NCI-H748 treated with DMSO at 0.1 percent for 48 hours (cell line): ENCODE measurements at regions not wholly inside any gene's neighbourhood (a gene's known extent, or its start where the extent isn't known, plus 50 kb on each side); places are given as distances from the start of the nearest gene placed in this dataset.
"Not testable (repeated sequence)": the region's sequence is repeated elsewhere in the genome, so short reads cannot be mapped to it uniquely, and the experiment has no call there.

Experiments
- DNase-seq: peaks from one replicate; lab custom pipeline; 2025; lab: John Stamatoyannopoulos, UW

- DNase-seq = not testable (repeated sequence)
Observed at GRCh38 chr11:3583476-3583875, 58.3 kb downstream of the ART5 start.

GRCh38 chr11:3581389-3581725 is 60.4 kb downstream of the ART5 start:
- not testable (repeated sequence) for DNase-seq

- DNase-seq = not testable (repeated sequence)
Observed at GRCh38 chr11:3580487-3581388, 61.1 kb downstream of the ART5 start.

- DNase-seq = not testable (repeated sequence)
Observed at GRCh38 chr11:3579600-3580459, 62.0 kb downstream of the ART5 start.

- DNase-seq = not testable (repeated sequence)
Observed at GRCh38 chr11:3576066-3576604, 65.7 kb downstream of the ART5 start.

- not testable (repeated sequence) for DNase-seq
Observed at GRCh38 chr11:3572976-3573647, 68.7 kb downstream of the ART5 start.

- DNase-seq = not testable (repeated sequence)
Observed at GRCh38 chr11:3571752-3572151, 70.0 kb downstream of the ART5 start.

- DNase-seq = not testable (repeated sequence)
Observed at GRCh38 chr11:3565838-3566237, 76.0 kb downstream of the ART5 start.

- not testable (repeated sequence) for DNase-seq
Observed at GRCh38 chr11:3564383-3564782, 77.4 kb downstream of the ART5 start.

GRCh38 chr11:3554621-3555020 is 87.2 kb downstream of the ART5 start:
- not testable (repeated sequence) for DNase-seq

- DNase-seq = not testable (repeated sequence)
Observed at GRCh38 chr11:3544990-3545389, 96.8 kb downstream of the ART5 start.

- not testable (repeated sequence) for DNase-seq
Observed at GRCh38 chr11:3538220-3538619, 103.6 kb downstream of the ART5 start.

GRCh38 chr11:3537254-3537653 is 104.5 kb downstream of the ART5 start:
- not testable (repeated sequence) for DNase-seq

- DNase-seq = not testable (repeated sequence)
Observed at GRCh38 chr11:3532958-3533357, 108.8 kb downstream of the ART5 start.

GRCh38 chr11:3531280-3531679 is 110.5 kb downstream of the ART5 start:
- DNase-seq = not testable (repeated sequence)

- DNase-seq = not testable (repeated sequence)
Observed at GRCh38 chr11:3523567-3523966, 118.2 kb downstream of the ART5 start.

- DNase-seq = not testable (repeated sequence)
Observed at GRCh38 chr11:3520905-3521304, 120.9 kb downstream of the ART5 start.

GRCh38 chr11:3519841-3520240 is 122.0 kb downstream of the ART5 start:
- not testable (repeated sequence) for DNase-seq

- not testable (repeated sequence) for DNase-seq
Observed at GRCh38 chr11:3516934-3517567, 124.7 kb downstream of the ART5 start.

- not testable (repeated sequence) for DNase-seq
Observed at GRCh38 chr11:3516345-3516933, 125.4 kb downstream of the ART5 start.
